RWPE1 (cell line): ENCODE measurements at regions not wholly inside any gene's neighbourhood (a gene's known extent, or its start where the extent isn't known, plus 50 kb on each side); places are given as distances from the start of the nearest gene placed in this dataset.
"Not testable (repeated sequence)": the region's sequence is repeated elsewhere in the genome, so short reads cannot be mapped to it uniquely, and the experiment has no call there.

Source experiments
- CTCF ChIA-PET: fragments of 350-600 bp; sonication (Branson Sonifier 250); formaldehyde crosslinking; extraction: SDS; loops from one replicate; lab custom pipeline; 2021; lab: Yijun Ruan, JAX
- POLR2A ChIA-PET: fragments of 400-600 bp; formaldehyde crosslinking; extraction: SDS; loops from one replicate; lab custom pipeline; 2020; ENCODE audit warnings: antibody characterized with exemption; ENCODE audit not compliant: low non-redundant PET; lab: Yijun Ruan, JAX
- DNase-seq: peaks from one replicate; pipeline ENCODE4 v3.0.0; 2012; ENCODE audit warnings: low spot score
- H3K27ac ChIP-seq: fragments of 450-650 bp; 2 replicates; pipeline ENCODE4 v1.5.1; 2017
- CTCF ChIP-seq: fragments of 450-650 bp; conservative IDR thresholded peaks from 2 replicates; pipeline ENCODE4 v1.5.1; 2017; ENCODE audit warnings: low read depth, mild to moderate bottlenecking

DNA sequence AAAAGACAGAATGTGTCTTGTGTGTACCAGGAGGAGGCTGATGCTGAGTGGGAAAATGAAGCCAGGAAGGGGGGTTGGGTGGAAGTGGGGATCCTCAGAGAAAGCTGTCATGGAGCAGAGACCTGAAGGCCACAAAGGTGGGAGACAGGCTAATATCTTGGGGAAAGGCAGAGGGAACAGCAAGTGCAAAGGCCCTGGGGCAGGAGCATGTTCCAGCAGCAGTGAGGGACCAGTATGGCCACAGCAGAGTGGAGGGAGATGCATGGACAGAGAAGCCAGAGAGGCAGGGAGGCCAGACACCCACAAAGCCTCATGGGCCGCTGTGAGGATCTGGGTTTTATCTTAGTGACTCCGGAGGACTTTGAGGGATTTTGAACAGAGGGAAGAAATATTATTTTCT is 254.2 kb upstream of the SULF2 start:
- CTCF ChIA-PET: interaction anchor here (0.7 kb wide), 1 partner anchor 178 kb away, joined by 3 read pairs; no protein-coding TSS in a partner anchor
- POLR2A ChIA-PET: no interaction called here
- H3K27ac ChIP-seq: no peak overlapping the region
- no peak for TF ChIP-seq CTCF
- no peak for DNase-seq

- ChIA-PET CTCF (no interaction called here), POLR2A (no interaction called here)
- DNase-seq: no peak
- no peak for TF ChIP-seq CTCF
- H3K27ac ChIP-seq: peak overlapping the region; percentile 21
Observed at GRCh38 chr20:48038713-48039112, 253.4 kb upstream of the SULF2 start.

DNA sequence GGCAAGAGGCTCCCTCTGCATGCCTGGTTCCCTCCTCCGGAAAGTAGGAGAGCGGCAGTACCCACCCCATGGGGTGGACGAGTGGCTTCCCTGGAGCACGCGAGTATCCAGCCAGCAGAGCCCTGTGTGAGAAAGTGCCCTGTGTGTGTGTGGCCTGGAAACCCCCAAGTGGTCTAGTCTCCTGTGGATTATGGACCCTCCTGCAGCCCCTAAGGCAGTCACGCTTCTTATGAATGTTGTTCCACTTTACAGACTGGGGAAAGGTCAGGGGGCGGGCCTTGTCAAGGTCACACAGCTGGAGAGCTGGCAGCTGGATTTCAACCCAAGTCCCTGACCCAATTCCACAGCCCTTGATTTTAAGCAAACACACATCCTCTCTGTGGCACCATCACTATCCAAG is 252.5 kb upstream of the SULF2 start:
- DNase-seq, POLR2A ChIA-PET, CTCF ChIA-PET: not testable (repeated sequence)
- H3K27ac ChIP-seq: peak overlapping the region; percentile 21

DNA sequence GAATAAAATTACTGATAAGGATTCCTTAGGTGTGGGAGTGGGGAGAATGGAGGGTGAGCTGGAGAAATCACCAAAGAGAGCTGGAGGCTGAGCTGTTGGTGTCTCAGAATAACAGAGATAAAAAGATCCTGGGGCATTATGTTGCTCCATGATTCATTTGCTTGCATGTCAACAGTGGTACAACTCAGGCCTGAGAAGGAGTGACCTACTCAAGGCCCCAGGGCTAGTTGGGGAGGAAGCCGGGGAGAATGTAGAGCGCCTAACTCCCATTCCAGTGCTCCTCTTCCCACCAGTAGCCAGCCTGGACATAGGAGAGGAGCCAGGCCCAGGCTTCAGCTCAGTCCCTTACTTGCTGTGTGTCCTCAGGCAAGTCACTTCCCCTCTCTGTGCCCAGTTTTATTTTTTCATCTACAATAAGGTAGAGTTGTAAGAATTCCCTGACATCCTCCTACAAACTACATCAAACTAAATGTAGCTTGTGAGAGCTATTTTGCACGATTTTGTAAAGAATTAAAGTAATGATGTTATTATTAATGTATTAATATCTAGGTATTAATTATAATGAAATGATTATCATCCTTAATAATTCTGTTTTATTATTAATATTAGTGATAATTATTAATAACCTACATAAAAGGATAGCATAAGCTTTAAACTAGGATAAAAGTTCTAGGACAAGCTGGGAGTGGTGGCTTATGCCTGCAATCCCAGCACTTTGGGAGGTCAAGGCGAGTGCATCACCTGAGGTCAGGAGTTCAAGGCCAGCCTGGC is 250.9 kb upstream of the SULF2 start:
- ChIA-PET CTCF (interaction anchor here (0.6 to 0.7 kb wide), 5 partner anchors 139 to 1687 kb away, joined by 3 read pairs; no protein-coding TSS in a partner anchor), POLR2A (no interaction called here)
- no peak for DNase-seq
- TF ChIP-seq CTCF: no peak
- H3K27ac ChIP-seq: peak overlapping the region; percentile 21

GRCh38 chr20:48034751-48035150 is 249.5 kb upstream of the SULF2 start:
- no peak for TF ChIP-seq CTCF
- no peak for DNase-seq
- peak overlapping the region; percentile 27 for H3K27ac ChIP-seq
- ChIA-PET CTCF (no interaction called here), POLR2A (no interaction called here)

DNA sequence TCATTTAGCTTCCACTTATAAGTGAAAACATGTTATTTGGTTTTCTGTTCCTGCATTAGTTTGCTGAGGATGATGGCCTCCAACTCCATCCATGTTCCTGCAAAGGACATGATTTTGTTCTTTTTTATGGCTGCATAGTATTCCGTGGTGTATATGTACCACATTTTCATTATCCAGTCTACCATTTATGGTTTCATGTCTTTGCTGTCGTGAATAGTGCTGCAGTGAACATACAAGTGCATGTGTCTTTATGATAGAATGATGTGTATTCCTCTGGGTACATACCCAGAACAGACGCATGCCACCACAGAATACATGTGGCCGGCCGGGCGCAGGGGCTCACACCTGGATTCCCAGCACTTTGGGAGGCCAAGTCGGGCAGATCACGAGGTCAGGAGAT is 247.7 kb upstream of the SULF2 start:
- CTCF ChIA-PET: interaction anchor here (0.6 kb wide), 1 partner anchor 562 kb away, joined by 4 read pairs; no protein-coding TSS in a partner anchor
- DNase-seq, H3K27ac ChIP-seq, POLR2A ChIA-PET: not testable (repeated sequence)

GRCh38 chr20:48031122-48031521 is 245.8 kb upstream of the SULF2 start:
- H3K27ac ChIP-seq: no peak overlapping the region
- DNase-seq: no peak
- ChIA-PET POLR2A (no interaction called here), CTCF (no interaction called here)
- no peak for TF ChIP-seq CTCF
